ENCODE measurements at regions not wholly inside any gene's neighbourhood (a gene's known extent, or its start where the extent isn't known, plus 50 kb on each side); places are given as distances from the start of the nearest gene placed in this dataset.
"Not testable (repeated sequence)": the region's sequence is repeated elsewhere in the genome, so short reads cannot be mapped to it uniquely, and the experiment has no call there.

- Histone ChIP-seq H3K27me3 (replicated peaks; ENCODE audit: insufficient read depth, low read length) (no peaks in the 10 kb centered on the region), H2AFZ (ENCODE audit: low read length) (peak overlapping the region; percentile 62), H3K27ac (ENCODE audit: low read length) (peak overlapping the region; percentile 85), H3K9me2 (replicated peaks; ENCODE audit: insufficient read depth, low read length) (no peaks in the 10 kb centered on the region), H3K36me3 (replicated peaks; ENCODE audit: insufficient read depth, low read length) (no peaks in the 10 kb centered on the region), H3K9ac (ENCODE audit: low read length) (peak overlapping the region; percentile 63), H4K20me1 (ENCODE audit: insufficient read depth, low read length) (no peaks in the 10 kb centered on the region), H3K4me1 (ENCODE audit: low read length) (peaks cover 9% of the 10 kb centered on the region), H3F3A (ENCODE audit: insufficient read depth, low read length) (peaks cover 16% of the 10 kb centered on the region; the same call in 1 of the 2 replicates), H3K4me3 (ENCODE audit: low read length) (peak overlapping the region; percentile 50), H3K4me2 (ENCODE audit: low read depth, low read length) (peak overlapping the region; percentile 75), H3K79me2 (ENCODE audit: low read length) (no peaks in the 10 kb centered on the region), H3K9me3 (replicated peaks; ENCODE audit: insufficient read depth, low read length) (no peaks in the 10 kb centered on the region)
- peak; percentile 74 for DNase-seq
- TF ChIP-seq EZH2phosphoT487 (IDR thresholded peaks at IDR 0.05; ENCODE audit: low read length) = no peak
- peak; percentile 80 for TF ChIP-seq CTCF (IDR thresholded peaks at IDR 0.05; ENCODE audit: low read length)
- no peak for TF ChIP-seq EZH2 (optimal IDR thresholded peaks at IDR 0.05; ENCODE audit: low read depth, low read length)
Observed at GRCh38 chr6:139881728-139882211, 507.3 kb upstream of the CITED2 start.

- no peaks in the 10 kb centered on the region for H4K20me1 ChIP-seq (ENCODE audit: insufficient read depth, low read length)
- no peak overlapping the region for H3K4me3 ChIP-seq (ENCODE audit: low read length)
- TF ChIP-seq CTCF (IDR thresholded peaks at IDR 0.05; ENCODE audit: low read length) (no peak), EZH2phosphoT487 (IDR thresholded peaks at IDR 0.05; ENCODE audit: low read length) (no peak), EZH2 (optimal IDR thresholded peaks at IDR 0.05; ENCODE audit: low read depth, low read length) (no peak)
- H3K9ac ChIP-seq (ENCODE audit: low read length) = no peak overlapping the region
- no peak for DNase-seq
- no peak overlapping the region for H2AFZ ChIP-seq (ENCODE audit: low read length)
- no peak overlapping the region for H3K27ac ChIP-seq (ENCODE audit: low read length)
- H3K36me3 ChIP-seq (replicated peaks; ENCODE audit: insufficient read depth, low read length) = no peaks in the 10 kb centered on the region
- peaks cover 9% of the 10 kb centered on the region for H3K4me1 ChIP-seq (ENCODE audit: low read length)
- H3K79me2 ChIP-seq (ENCODE audit: low read length) = no peaks in the 10 kb centered on the region
- no peaks in the 10 kb centered on the region for H3K9me2 ChIP-seq (replicated peaks; ENCODE audit: insufficient read depth, low read length)
- H3K9me3 ChIP-seq (replicated peaks; ENCODE audit: insufficient read depth, low read length) = no peaks in the 10 kb centered on the region
- no peaks in the 10 kb centered on the region for H3K27me3 ChIP-seq (replicated peaks; ENCODE audit: insufficient read depth, low read length)
- no peak overlapping the region for H3K4me2 ChIP-seq (ENCODE audit: low read depth, low read length)
- peaks cover 16% of the 10 kb centered on the region; the same call in 1 of the 2 replicates for H3F3A ChIP-seq (ENCODE audit: insufficient read depth, low read length)
Observed at GRCh38 chr6:139881236-139881635, 506.8 kb upstream of the CITED2 start.

DNA sequence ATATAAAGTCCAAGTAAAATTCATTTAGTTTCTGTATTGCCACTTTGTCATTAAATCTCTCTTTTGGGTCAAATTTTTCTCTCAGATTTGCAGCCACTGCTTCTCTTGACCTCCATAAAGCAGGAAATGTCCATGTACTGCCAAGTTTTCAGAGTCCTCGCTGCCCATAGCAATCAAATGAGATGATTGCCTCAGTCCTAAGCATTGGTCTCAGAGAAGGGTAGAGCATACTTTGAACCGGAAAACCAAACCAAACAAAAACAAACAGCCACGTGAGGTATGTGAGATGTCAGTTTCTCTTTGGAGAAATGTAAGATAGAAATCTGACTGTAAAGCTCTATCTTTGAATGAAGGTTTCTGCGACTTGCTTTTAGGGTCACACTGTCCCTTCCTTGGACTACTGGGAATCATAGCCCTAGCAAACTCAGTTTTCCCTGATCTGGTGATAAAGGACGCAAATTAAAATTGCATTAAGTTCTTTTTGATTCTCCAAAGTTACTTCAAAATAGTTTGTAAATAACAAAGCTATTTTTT, 505.4 kb upstream of the CITED2 start:
- Histone ChIP-seq H3K9ac (ENCODE audit: low read length) (no peak overlapping the region), H3K27me3 (replicated peaks; ENCODE audit: insufficient read depth, low read length) (no peaks in the 10 kb centered on the region), H3K4me3 (ENCODE audit: low read length) (no peak overlapping the region), H3K9me2 (replicated peaks; ENCODE audit: insufficient read depth, low read length) (no peaks in the 10 kb centered on the region), H3K4me2 (ENCODE audit: low read depth, low read length) (no peak overlapping the region), H3K36me3 (replicated peaks; ENCODE audit: insufficient read depth, low read length) (no peaks in the 10 kb centered on the region), H3K9me3 (replicated peaks; ENCODE audit: insufficient read depth, low read length) (no peaks in the 10 kb centered on the region), H3K27ac (ENCODE audit: low read length) (no peak overlapping the region), H3F3A (ENCODE audit: insufficient read depth, low read length) (peaks cover 16% of the 10 kb centered on the region; the same call in 1 of the 2 replicates), H3K79me2 (ENCODE audit: low read length) (no peaks in the 10 kb centered on the region), H3K4me1 (ENCODE audit: low read length) (peaks cover 9% of the 10 kb centered on the region), H2AFZ (ENCODE audit: low read length) (no peak overlapping the region), H4K20me1 (ENCODE audit: insufficient read depth, low read length) (no peaks in the 10 kb centered on the region)
- no peak for DNase-seq
- TF ChIP-seq EZH2 (optimal IDR thresholded peaks at IDR 0.05; ENCODE audit: low read depth, low read length) (no peak), EZH2phosphoT487 (IDR thresholded peaks at IDR 0.05; ENCODE audit: low read length) (no peak)

DNA sequence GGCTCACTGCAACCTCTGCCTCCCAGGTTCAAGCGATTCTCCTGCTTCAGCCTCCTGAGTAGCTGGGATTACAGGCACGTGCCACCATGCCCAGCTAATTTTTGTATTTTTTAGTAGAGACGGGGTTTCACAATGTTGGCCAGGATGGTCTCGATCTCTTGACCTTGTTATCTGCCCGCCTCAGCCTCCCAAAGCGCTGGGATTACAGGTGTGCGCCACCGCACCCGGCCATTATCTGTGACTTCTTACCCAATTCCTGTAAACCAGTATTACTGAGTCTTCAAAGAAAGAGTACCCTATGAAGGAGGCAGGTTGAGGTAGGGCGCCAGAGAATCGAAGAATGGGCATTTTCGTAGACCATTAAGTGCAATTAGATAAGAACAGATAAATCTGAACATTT, 504.8 kb upstream of the CITED2 start:
- not testable (repeated sequence) for H2AFZ ChIP-seq (ENCODE audit: low read length); H3K4me1 ChIP-seq (ENCODE audit: low read length); H3K9me2 ChIP-seq (replicated peaks; ENCODE audit: insufficient read depth, low read length); H3K9ac ChIP-seq (ENCODE audit: low read length); H3K36me3 ChIP-seq (replicated peaks; ENCODE audit: insufficient read depth, low read length); H4K20me1 ChIP-seq (ENCODE audit: insufficient read depth, low read length); H3K27ac ChIP-seq (ENCODE audit: low read length); DNase-seq; H3K27me3 ChIP-seq (replicated peaks; ENCODE audit: insufficient read depth, low read length); H3K79me2 ChIP-seq (ENCODE audit: low read length); H3K9me3 ChIP-seq (replicated peaks; ENCODE audit: insufficient read depth, low read length); H3K4me3 ChIP-seq (ENCODE audit: low read length); H3K4me2 ChIP-seq (ENCODE audit: low read depth, low read length)
- peaks cover 16% of the 10 kb centered on the region; the same call in 1 of the 2 replicates for H3F3A ChIP-seq (ENCODE audit: insufficient read depth, low read length)
